ENCODE measurements at regions not wholly inside any gene's neighbourhood (a gene's known extent, or its start where the extent isn't known, plus 50 kb on each side); places are given as distances from the start of the nearest gene placed in this dataset.

DNA sequence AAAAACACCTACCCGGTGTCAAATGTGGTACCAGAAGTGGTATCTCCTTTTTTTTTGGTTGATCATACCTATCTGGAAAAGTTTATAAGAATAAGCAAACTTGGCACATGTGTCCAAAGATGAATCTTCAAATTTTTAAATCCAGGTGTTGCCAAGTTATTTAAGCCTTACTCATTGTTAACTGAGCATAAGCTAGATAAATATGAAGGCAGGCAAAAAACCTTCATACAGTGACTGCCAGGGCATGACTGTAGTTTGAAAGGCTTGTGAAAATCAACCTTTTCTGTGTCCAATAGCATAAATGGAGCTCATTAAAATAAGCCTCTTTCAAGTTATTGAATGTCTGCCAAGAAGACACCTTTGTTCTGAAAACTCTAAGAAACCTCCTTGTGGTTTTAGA is 699.2 kb downstream of the DOK5 start:
- WGBS, 4 donors, result 56 to 90% (median 77%) methylated on average over 1 of the region's 1 CpG
- no peak overlapping the region for H3K4me3 ChIP-seq
- no peaks in the 10 kb centered on the region for H3K4me1 ChIP-seq (replicated peaks in 1 of 2)
- H3K27ac ChIP-seq, result no peak overlapping the region
- H3K9me3 ChIP-seq (replicated peaks in 1 of 3), result no peaks in the 10 kb centered on the region
- no peaks in the 10 kb centered on the region for H3K36me3 ChIP-seq (replicated peaks in 1 of 2)
- intact Hi-C loops (cut with DNase I), result no loop called here
- no peak for DNase-seq
- TF ChIP-seq CTCF (IDR thresholded peaks at IDR 0.05), result no peak
- no peak for TF ChIP-seq POLR2A (IDR thresholded peaks at IDR 0.05)
- H3K27me3 ChIP-seq, result no peaks in the 10 kb centered on the region

GRCh38 chr20:55174172-55174571 is 698.8 kb downstream of the DOK5 start:
- no peak overlapping the region for H3K4me3 ChIP-seq
- no peaks in the 10 kb centered on the region for H3K27me3 ChIP-seq
- no peaks in the 10 kb centered on the region for H3K36me3 ChIP-seq (replicated peaks in 1 of 2)
- TF ChIP-seq POLR2A (IDR thresholded peaks at IDR 0.05) (no peak), CTCF (IDR thresholded peaks at IDR 0.05) (no peak)
- intact Hi-C loops (cut with DNase I), result no loop called here
- WGBS, 4 donors, result 39 to 50% (median 48%) methylated on average over 2 of the region's 2 CpGs
- DNase-seq, result no peak
- H3K27ac ChIP-seq, result no peak overlapping the region
- H3K9me3 ChIP-seq (replicated peaks in 1 of 3), result no peaks in the 10 kb centered on the region
- H3K4me1 ChIP-seq (replicated peaks in 1 of 2), result no peaks in the 10 kb centered on the region

DNA sequence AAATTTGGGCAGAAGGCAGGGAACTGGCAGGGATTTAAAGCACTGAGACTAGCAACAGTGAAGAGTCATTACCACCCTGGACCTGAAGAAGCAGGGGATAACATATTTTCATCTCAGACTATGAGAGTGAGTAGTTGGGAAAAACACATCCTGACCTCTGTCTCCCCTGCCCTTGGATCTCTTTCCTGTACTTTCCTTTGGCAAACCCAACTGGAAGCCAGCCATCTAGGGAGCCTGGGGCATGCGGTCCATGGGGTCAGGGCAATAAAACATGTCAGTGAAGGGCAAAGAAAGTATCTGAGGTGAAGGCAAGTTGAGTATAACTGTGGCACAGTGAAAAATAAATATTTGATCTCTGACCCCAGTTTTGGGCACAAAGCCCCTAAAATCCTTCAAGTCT is 698.2 kb downstream of the DOK5 start:
- DNase-seq, result peak in 4 of 7 donors; percentile 8 to 55 (median 25)
- intact Hi-C loops (cut with DNase I), result no loop called here
- WGBS, 4 donors, result 0 to 32% (median 25%) methylated on average over 1 of the region's 1 CpG

DNA sequence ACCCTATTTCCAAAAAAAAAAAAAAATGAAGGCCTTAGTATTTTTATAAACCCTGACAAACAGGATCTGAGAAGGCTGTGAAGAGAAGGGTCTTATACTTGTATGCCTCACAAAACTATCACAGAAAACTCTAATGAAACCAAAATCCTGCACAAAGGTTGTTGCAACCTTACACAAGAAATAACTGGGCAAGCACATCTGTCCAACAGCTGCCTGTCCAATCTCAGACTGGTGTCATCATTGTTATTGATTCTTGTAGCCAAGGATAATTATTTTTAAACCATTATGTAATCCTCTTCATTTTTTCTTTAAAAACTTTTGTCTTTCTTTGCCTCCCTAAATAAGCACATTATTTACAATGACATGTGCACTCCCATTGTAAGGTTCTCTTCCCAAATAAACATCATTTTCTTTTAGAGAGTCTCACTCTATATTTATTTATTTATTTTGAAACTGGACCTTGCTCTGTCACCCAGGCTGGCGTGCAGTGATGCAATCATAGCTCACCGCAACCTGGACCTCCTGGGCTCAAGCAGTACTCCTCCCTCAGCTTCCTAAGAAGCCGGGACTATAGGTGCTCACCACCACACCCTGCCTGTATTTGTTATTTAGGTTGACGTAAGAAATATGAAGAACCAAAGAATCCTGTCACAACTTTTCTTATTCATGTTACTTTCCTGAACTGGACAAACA is 697.1 kb downstream of the DOK5 start:
- Histone ChIP-seq H3K9me3 (replicated peaks in 1 of 3) (no peaks in the 10 kb centered on the region), H3K4me1 (replicated peaks in 1 of 2) (no peaks in the 10 kb centered on the region), H3K36me3 (replicated peaks in 1 of 2) (no peaks in the 10 kb centered on the region), H3K4me3 (no peak overlapping the region), H3K27ac (no peak overlapping the region), H3K27me3 (no peaks in the 10 kb centered on the region)
- WGBS, 4 donors, result 64 to 74% (median 68%) methylated on average over 4 of the region's 4 CpGs
- intact Hi-C loops (cut with DNase I), result no loop called here
- TF ChIP-seq CTCF (IDR thresholded peaks at IDR 0.05) (no peak), POLR2A (IDR thresholded peaks at IDR 0.05) (no peak)
- no peak for DNase-seq

More for the DNA sequence above, 698.2 kb downstream of the DOK5 start:
- Histone ChIP-seq H3K4me1 (replicated peaks in 1 of 2) (no peaks in the 10 kb centered on the region), H3K27ac (no peak overlapping the region), H3K27me3 (no peaks in the 10 kb centered on the region), H3K9me3 (replicated peaks in 1 of 3) (no peaks in the 10 kb centered on the region), H3K36me3 (replicated peaks in 1 of 2) (no peaks in the 10 kb centered on the region), H3K4me3 (no peak overlapping the region)
- no peak for TF ChIP-seq POLR2A (IDR thresholded peaks at IDR 0.05)
- TF ChIP-seq CTCF (IDR thresholded peaks at IDR 0.05), result no peak
